ENCODE measurements at regions not wholly inside any gene's neighbourhood (a gene's known extent, or its start where the extent isn't known, plus 50 kb on each side); places are given as distances from the start of the nearest gene placed in this dataset.

DNA sequence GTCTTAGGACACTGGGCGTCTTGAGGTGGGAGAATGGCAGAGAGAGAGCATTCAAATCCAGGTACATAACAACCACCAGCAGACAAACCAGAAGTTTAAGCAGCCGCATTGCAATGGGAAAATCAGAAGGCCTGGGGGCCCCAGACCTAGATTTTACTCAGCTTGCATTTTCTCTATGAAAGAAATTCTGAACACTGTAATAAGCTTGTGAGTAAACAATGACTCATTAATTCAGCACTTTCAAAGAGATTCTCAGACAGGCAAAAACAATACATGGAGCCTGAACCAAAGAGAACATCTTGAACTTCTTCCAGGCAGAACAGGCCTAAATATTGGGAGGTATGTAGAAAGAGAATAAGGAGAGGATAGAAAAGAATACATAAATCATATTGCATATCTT is 69.8 kb upstream of the IFNG-AS1 start:
- TF ChIP-seq GATA2 (IDR thresholded peaks at IDR 0.05; ENCODE audit: low read depth, low read length): no peak
- no peak for TF ChIP-seq GATA3 (IDR thresholded peaks at IDR 0.05; ENCODE audit: low read depth, low read length)

Measured in SH-SY5Y (cell line).